ENCODE measurements at regions not wholly inside any gene's neighbourhood (a gene's known extent, or its start where the extent isn't known, plus 50 kb on each side); places are given as distances from the start of the nearest gene placed in this dataset.
"Not testable (repeated sequence)": the region's sequence is repeated elsewhere in the genome, so short reads cannot be mapped to it uniquely, and the experiment has no call there.

DNA sequence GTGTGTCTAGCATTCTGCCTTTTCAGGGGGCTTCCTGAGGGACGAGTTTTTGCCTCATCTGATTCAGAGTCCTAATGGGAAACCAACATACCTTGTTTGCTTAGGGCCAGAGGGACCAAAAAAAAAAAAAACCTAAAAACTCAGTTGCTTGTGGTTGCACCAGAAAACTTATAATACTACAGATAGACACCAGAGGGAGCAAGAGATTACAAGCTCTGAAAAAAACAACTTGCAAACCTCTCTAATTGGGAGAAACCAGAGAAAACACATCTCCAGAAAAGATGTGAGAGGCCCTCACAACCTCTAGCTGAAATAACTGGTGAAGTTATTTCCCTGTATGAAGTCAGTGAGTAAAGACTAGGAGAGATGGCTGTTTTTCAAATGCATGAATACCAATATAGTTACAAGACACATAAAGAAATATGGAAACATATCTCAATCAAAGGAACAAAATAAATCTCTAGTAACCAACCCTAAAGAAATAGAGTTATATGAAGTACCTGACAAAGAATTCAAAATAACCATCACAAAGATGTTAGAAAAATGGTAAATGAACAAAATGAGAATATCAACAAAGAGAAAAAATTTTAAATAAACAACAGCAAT lies 233.7 kb upstream of the NFIA start:
- peak; percentile 26 for DNase-seq

GRCh38 chr1:60847855-60848582 lies 234.3 kb upstream of the NFIA start:
- no peak for DNase-seq

DNA sequence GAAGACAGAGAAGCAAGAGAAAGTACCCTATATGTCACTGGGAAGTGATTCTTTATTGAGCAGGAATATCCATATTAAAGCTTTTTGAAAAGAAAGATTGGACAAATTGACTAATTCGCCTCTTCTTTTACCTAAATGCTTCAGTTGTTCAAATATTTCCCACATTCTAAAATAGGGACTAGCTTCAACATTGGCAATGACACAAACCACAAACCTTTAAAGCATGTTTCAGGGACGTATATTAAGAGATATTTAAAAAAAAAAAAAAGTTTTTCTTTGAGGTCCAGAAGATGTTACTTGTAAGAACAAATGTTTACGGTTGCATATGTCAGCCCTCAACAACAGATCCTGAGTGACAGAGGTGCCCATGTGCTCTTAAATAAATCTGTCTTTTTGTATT lies 235.0 kb upstream of the NFIA start:
- no peak for DNase-seq

GRCh38 chr1:60845659-60846058 lies 236.7 kb upstream of the NFIA start:
- DNase-seq: not testable (repeated sequence)

- DNase-seq: no peak
These were observed 240.1 kb upstream of the NFIA start for GRCh38 chr1:60842304-60842703.

- DNase-seq: no peak
These were observed 241.0 kb upstream of the NFIA start for GRCh38 chr1:60841116-60842046.

DNA sequence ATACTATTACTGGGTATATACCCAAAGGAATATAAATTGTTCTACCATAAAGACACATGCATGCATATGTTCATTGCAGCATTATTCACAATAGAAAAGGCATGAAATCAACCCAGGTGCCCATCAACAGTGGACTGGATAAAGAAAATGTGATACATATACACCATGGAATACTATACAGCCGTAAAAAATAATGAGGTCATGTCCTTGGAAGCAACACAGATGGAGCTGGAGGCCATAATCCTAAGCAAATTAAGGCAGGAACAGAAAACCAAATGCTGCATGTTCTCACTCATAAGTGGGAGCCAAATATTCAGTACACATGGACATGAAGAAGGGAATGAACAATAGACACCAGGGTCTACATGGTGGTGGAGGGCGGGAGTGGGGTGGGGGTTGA lies 241.9 kb upstream of the NFIA start:
- not testable (repeated sequence) for DNase-seq

- no peak for DNase-seq
These were observed 246.7 kb upstream of the NFIA start for GRCh38 chr1:60835649-60836048.

GRCh38 chr1:60833173-60833572 lies 249.2 kb upstream of the NFIA start:
- DNase-seq: no peak

- no peak for DNase-seq
These were observed 250.0 kb upstream of the NFIA start for GRCh38 chr1:60832367-60832766.

- no peak for DNase-seq
These were observed 250.6 kb upstream of the NFIA start for GRCh38 chr1:60831780-60832179.

- DNase-seq: no peak
These were observed 253.4 kb upstream of the NFIA start for GRCh38 chr1:60828944-60829343.

- DNase-seq: no peak
These were observed 255.9 kb upstream of the NFIA start for GRCh38 chr1:60826320-60827094.

GRCh38 chr1:60825593-60825992 lies 256.8 kb upstream of the NFIA start:
- DNase-seq: peak; percentile 34

GRCh38 chr1:60823151-60823550 lies 259.2 kb upstream of the NFIA start:
- no peak for DNase-seq

DNA sequence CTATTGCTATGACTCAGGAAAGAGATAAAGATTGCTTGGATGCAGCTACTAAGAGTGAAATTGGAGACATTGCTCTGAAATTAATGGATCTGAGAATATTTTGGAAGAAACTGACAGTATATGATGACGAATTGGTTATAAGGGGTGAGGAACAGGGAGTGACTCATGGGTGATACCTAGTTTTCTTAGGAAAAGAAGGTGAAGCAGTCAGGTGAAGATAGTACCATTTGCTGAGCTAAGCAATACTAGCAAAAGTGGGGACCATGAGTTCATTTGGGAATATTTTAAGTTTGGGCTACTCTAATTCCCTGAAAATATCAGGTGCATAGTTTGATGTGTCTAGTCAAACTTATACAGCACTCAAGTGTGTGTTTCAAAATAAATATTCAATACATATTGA lies 260.1 kb upstream of the NFIA start:
- DNase-seq: no peak

DNA sequence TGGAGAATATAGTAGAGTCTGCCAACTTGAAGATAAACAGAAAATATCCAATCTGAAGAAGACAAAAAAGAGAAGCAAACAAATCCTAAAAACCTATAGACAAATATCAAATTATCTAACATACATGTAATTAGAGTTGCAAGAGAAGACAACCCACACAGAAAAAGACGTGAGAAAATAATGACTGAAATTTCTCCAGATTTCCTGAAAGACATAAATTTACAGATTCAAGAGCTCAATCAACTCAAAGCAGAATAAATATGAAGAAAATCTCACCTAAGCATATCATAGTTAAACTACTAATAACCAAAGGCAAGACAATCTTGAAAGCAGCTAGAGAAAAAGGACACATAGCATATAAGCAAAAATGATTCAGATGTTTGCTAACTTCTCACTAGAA lies 261.2 kb upstream of the NFIA start:
- no peak for DNase-seq

GRCh38 chr1:60818969-60819701 lies 263.2 kb upstream of the NFIA start:
- no peak for DNase-seq

- no peak for DNase-seq
These were observed 269.3 kb upstream of the NFIA start for GRCh38 chr1:60813071-60813470.

GRCh38 chr1:60809204-60809980 lies 273.0 kb upstream of the NFIA start:
- no peak for DNase-seq

DNA sequence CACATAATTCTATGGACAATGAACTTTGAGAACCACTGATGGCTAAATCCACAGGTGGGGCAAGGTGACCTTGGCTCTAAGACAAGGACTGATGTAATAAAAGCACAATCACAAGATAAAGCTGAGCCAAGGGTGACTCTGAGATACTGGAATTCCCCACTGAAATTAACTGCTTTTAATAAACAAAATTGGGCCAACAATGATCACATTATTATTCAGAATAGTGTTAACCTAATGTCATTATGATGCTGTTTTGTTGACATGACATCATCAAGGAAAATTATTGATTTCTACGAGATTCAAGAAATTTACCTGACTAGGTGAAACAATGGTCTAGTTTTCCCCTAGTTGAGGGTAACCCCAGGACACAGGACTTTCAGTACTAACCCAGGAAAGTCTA lies 273.7 kb upstream of the NFIA start:
- DNase-seq: no peak

All from activated CD4-positive, alpha-beta T cell treated with anti-CD3 and anti-CD28 coated beads, Interleukin-10, Interleukin-2, amounts not matched to agents 100 ng/mL and 50 ng/mL, durations not matched to agents 16 hours and 8 hours (primary cell).